GM19455 (cell line): ENCODE measurements at regions not wholly inside any gene's neighbourhood (a gene's known extent, or its start where the extent isn't known, plus 50 kb on each side); places are given as distances from the start of the nearest gene placed in this dataset.
"Not testable (repeated sequence)": the region's sequence is repeated elsewhere in the genome, so short reads cannot be mapped to it uniquely, and the experiment has no call there.

Experiments used
- ATAC-seq: cut with Tn5 transposase; IDR thresholded peaks from one replicate; pipeline ENCODE4 v1.9.1; 2021; ENCODE audit not compliant: unreplicated experiment

GRCh38 chr11:116356451-116356850, 416.3 kb downstream of the BUD13 start:
- ATAC-seq: no peak

- ATAC-seq: no peak
These were observed 417.7 kb downstream of the BUD13 start for GRCh38 chr11:116355104-116355503.

- ATAC-seq: no peak
These were observed 419.2 kb downstream of the BUD13 start for GRCh38 chr11:116353589-116353988.

- ATAC-seq: no peak
These were observed 419.9 kb downstream of the BUD13 start for GRCh38 chr11:116352881-116353280.

- ATAC-seq: no peak
These were observed 424.6 kb downstream of the BUD13 start for GRCh38 chr11:116348226-116348625.

- ATAC-seq: no peak
These were observed 427.2 kb downstream of the BUD13 start for GRCh38 chr11:116345575-116345974.

- ATAC-seq: no peak
These were observed 428.2 kb downstream of the BUD13 start for GRCh38 chr11:116344601-116345000.

GRCh38 chr11:116343270-116343669, 429.5 kb downstream of the BUD13 start:
- ATAC-seq: no peak

GRCh38 chr11:116342148-116342547, 430.6 kb downstream of the BUD13 start:
- ATAC-seq: no peak

GRCh38 chr11:116339306-116340098, 433.3 kb downstream of the BUD13 start:
- ATAC-seq: no peak

GRCh38 chr11:116338500-116338899, 434.3 kb downstream of the BUD13 start:
- not testable (repeated sequence) for ATAC-seq

- no peak for ATAC-seq
These were observed 436.2 kb downstream of the BUD13 start for GRCh38 chr11:116336540-116336939.

- no peak for ATAC-seq
These were observed 436.9 kb downstream of the BUD13 start for GRCh38 chr11:116335891-116336290.

- no peak for ATAC-seq
These were observed 437.7 kb downstream of the BUD13 start for GRCh38 chr11:116335078-116335477.

GRCh38 chr11:116334596-116334995, 438.2 kb downstream of the BUD13 start:
- ATAC-seq: no peak

GRCh38 chr11:116333001-116333535, 439.7 kb downstream of the BUD13 start:
- no peak for ATAC-seq

- no peak for ATAC-seq
These were observed 440.4 kb downstream of the BUD13 start for GRCh38 chr11:116332391-116332790.

GRCh38 chr11:116331381-116331780, 441.4 kb downstream of the BUD13 start:
- no peak for ATAC-seq

- no peak for ATAC-seq
These were observed 442.2 kb downstream of the BUD13 start for GRCh38 chr11:116330439-116331185.

- no peak for ATAC-seq
These were observed 443.3 kb downstream of the BUD13 start for GRCh38 chr11:116329354-116330090.

GRCh38 chr11:116328851-116329250, 443.9 kb downstream of the BUD13 start:
- no peak for ATAC-seq
